NCI-H510A treated with DMSO at 0.1 percent for 48 hours (cell line): ENCODE measurements at regions not wholly inside any gene's neighbourhood (a gene's known extent, or its start where the extent isn't known, plus 50 kb on each side); places are given as distances from the start of the nearest gene placed in this dataset.
"Not testable (repeated sequence)": the region's sequence is repeated elsewhere in the genome, so short reads cannot be mapped to it uniquely, and the experiment has no call there.

Source experiments
- DNase-seq: peaks from one replicate; lab custom pipeline; 2025; lab: John Stamatoyannopoulos, UW

- no peak for DNase-seq
Measured at GRCh38 chr6:150456466-150456865, 87.7 kb downstream of the IYD start.

GRCh38 chr6:150456902-150457643, 88.3 kb downstream of the IYD start:
- DNase-seq, result no peak

GRCh38 chr6:150458579-150458978, 89.8 kb downstream of the IYD start:
- DNase-seq, result no peak

GRCh38 chr6:150463852-150464251, 95.0 kb downstream of the IYD start:
- no peak for DNase-seq

GRCh38 chr6:150464966-150465365, 96.2 kb downstream of the IYD start:
- DNase-seq, result no peak

GRCh38 chr6:150465610-150466009, 96.8 kb downstream of the IYD start:
- no peak for DNase-seq

- no peak for DNase-seq
Measured at GRCh38 chr6:150466196-150466595, 97.4 kb downstream of the IYD start.

- DNase-seq, result no peak
Measured at GRCh38 chr6:150470131-150470530, 101.3 kb downstream of the IYD start.

GRCh38 chr6:150470960-150471665, 102.3 kb downstream of the IYD start:
- DNase-seq, result peak; percentile 37

- peak; percentile 8 for DNase-seq
Measured at GRCh38 chr6:150478656-150479545, 110.1 kb downstream of the IYD start.

GRCh38 chr6:150482883-150483409, 114.1 kb downstream of the IYD start:
- DNase-seq, result no peak

GRCh38 chr6:150485161-150485958, 114.3 kb upstream of the PLEKHG1 start:
- no peak for DNase-seq

- DNase-seq, result peak; percentile 22
Measured at GRCh38 chr6:150486048-150486447, 113.6 kb upstream of the PLEKHG1 start.

GRCh38 chr6:150490586-150490985, 109.1 kb upstream of the PLEKHG1 start:
- DNase-seq, result no peak

- no peak for DNase-seq
Measured at GRCh38 chr6:150491131-150491810, 108.4 kb upstream of the PLEKHG1 start.

- DNase-seq, result no peak
Measured at GRCh38 chr6:150491811-150492172, 107.9 kb upstream of the PLEKHG1 start.

GRCh38 chr6:150492507-150492906, 107.2 kb upstream of the PLEKHG1 start:
- DNase-seq, result no peak

- no peak for DNase-seq
Measured at GRCh38 chr6:150492941-150493340, 106.7 kb upstream of the PLEKHG1 start.

- DNase-seq, result not testable (repeated sequence)
Measured at GRCh38 chr6:150493552-150493951, 106.1 kb upstream of the PLEKHG1 start.

- DNase-seq, result no peak
Measured at GRCh38 chr6:150494241-150494640, 105.4 kb upstream of the PLEKHG1 start.

GRCh38 chr6:150495126-150495525, 104.6 kb upstream of the PLEKHG1 start:
- no peak for DNase-seq
